Heart right ventricle (tissue), 16 donors: ENCODE measurements at regions not wholly inside any gene's neighbourhood (a gene's known extent, or its start where the extent isn't known, plus 50 kb on each side); places are given as distances from the start of the nearest gene placed in this dataset.

Experiments
- ATAC-seq, 8 donors: fragments of 200-7000 bp; cut with Tn5 transposase; one replicate each; pipeline ENCODE4 v1.9.1; 2020; ENCODE audit warnings: mild to moderate bottlenecking in 8 of 8, moderate library complexity in 8 of 8, moderate number of reproducible peaks in 1 of 8
- DNase-seq, 2 donors: peaks; one replicate each; pipeline ENCODE4 v3.0.0-alpha.2; 2020
- H3K27ac ChIP-seq, 10 donors: fragments of 200-600 bp; sonication (generic) in 2 of 10; one replicate each; pipeline versions ENCODE4 v1.5.0 to v1.8.0; 2020 to 2022; ENCODE audit warnings: mild to moderate bottlenecking in 3 of 10
- H3K27me3 ChIP-seq, 7 donors: fragments of 200-600 bp; one replicate each; pipeline ENCODE4 v1.8.0; 2021 to 2022; ENCODE audit warnings: mild to moderate bottlenecking in 2 of 7
- H3K36me3 ChIP-seq, 9 donors: fragments of 200-600 bp; sonication (generic) in 1 of 9; one replicate each; pipeline versions ENCODE4 v1.5.0 to v1.8.0; 2020 to 2022; ENCODE audit warnings: mild to moderate bottlenecking in 2 of 9
- H3K4me1 ChIP-seq, 9 donors: fragments of 200-600 bp; sonication (generic) in 1 of 9; one replicate each; pipeline versions ENCODE4 v1.5.0 to v1.8.0; 2020 to 2022; ENCODE audit warnings: mild to moderate bottlenecking in 4 of 9
- H3K4me3 ChIP-seq, 10 donors: fragments of 200-600 bp; sonication (generic) in 2 of 10; one replicate each; pipeline versions ENCODE4 v1.5.0 to v1.8.0; 2020 to 2022; ENCODE audit warnings: mild to moderate bottlenecking in 7 of 10, moderate library complexity in 2 of 10
- H3K9me3 ChIP-seq, 11 donors: fragments of 200-600 bp in 10 of 11; sonication (generic) in 2 of 11; one replicate each; pipeline versions ENCODE4 v1.5.0 to v1.8.0; 2013 to 2022; ENCODE audit warnings: mild to moderate bottlenecking in 2 of 11, control low read depth in 1 of 11, moderate library complexity in 1 of 11
- WGBS, 2 donors: extraction: QIAGEN DNeasy Blood & Tissue Kit; methylation state at CpG; one replicate each; pipeline ENCODE4 v1.1.7; 2013; ENCODE audit warnings: inconsistent platforms in 1 of 2; 5-methylcytosine and 5-hydroxymethylcytosine counted together
- intact Hi-C, 10 donors: fragments of 100-400 bp; cut with DNase I; formaldehyde crosslinking; loops; one replicate each; pipeline versions ENCODE4 v1.11.1 to v1.14.2; 2022
- TF ChIP-seq, protein P1 (sequence below), 9 donors: fragments of 200-600 bp; sonication (generic) in 2 of 9; IDR thresholded peaks; one replicate each; pipeline versions ENCODE4 v1.5.0 to v1.8.0; 2021 to 2022; ENCODE audit warnings: antibody characterized with exemption in 9 of 9, mild to moderate bottlenecking in 5 of 9, moderate library complexity in 1 of 9
- donor health status: Arrhythmogenic right ventricular cardiomyopathy.
- donor health status: ischemic (EF 13 %, LVEDD 7.1; RV severe dilation, severe dysfunction).
- donor health status: healthy with polysubstance abuse.
- donor health status: DM: no; HTN: yes; CAD: no.
- donor health status: DM: no; HTN: no; CAD: no.
- donor health status: ischemic (EF 25% LVEDD 6.9; RV normal size, moderate dysfunction).
- donor health status: ischemic (EF 25% LVEDD 5.7; RV mildly dilated, moderate dysfunction).
- donor health status: healthy.
- donor health status: DM: yes; HTN: yes; CAD: no.
- donor health status: Ischemic cardiomyopathy.
- donor health status: ischemic (EF 35%, LVEDD 5.7; RV mildly dilated, moderate dysfunction).
- donor health status: nonischemic (EF 11% LVEDD 7.7; RV severe dilation, severe dysfunction).
- donor health status: DM: yes; HTN: yes; CAD: no.
- donor health status: PGD.
- donor health status: ischemic (EF 29% LVEDD 5.4; RV normal size, mild dysfunction).
- donor health status: nonischemic (EF 23%, LVEDD 6.1; RV moderate dilation, normal function).

- H3K27me3 ChIP-seq: no peaks in the 10 kb centered on the region
- intact Hi-C loops: no loop called here
- WGBS, 2 donors: 91 to 94% methylated on average over 1 of the region's 1 CpG
- H3K36me3 ChIP-seq: no peaks in the 10 kb centered on the region
- DNase-seq: no peak
- no peak for ATAC-seq
- H3K9me3 ChIP-seq: no peaks in the 10 kb centered on the region
- no peak overlapping the region for H3K4me3 ChIP-seq
- TF ChIP-seq, protein P1, sequence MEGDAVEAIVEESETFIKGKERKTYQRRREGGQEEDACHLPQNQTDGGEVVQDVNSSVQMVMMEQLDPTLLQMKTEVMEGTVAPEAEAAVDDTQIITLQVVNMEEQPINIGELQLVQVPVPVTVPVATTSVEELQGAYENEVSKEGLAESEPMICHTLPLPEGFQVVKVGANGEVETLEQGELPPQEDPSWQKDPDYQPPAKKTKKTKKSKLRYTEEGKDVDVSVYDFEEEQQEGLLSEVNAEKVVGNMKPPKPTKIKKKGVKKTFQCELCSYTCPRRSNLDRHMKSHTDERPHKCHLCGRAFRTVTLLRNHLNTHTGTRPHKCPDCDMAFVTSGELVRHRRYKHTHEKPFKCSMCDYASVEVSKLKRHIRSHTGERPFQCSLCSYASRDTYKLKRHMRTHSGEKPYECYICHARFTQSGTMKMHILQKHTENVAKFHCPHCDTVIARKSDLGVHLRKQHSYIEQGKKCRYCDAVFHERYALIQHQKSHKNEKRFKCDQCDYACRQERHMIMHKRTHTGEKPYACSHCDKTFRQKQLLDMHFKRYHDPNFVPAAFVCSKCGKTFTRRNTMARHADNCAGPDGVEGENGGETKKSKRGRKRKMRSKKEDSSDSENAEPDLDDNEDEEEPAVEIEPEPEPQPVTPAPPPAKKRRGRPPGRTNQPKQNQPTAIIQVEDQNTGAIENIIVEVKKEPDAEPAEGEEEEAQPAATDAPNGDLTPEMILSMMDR (IDR thresholded peaks at IDR 0.05): no peak
- H3K4me1 ChIP-seq: no peaks in the 10 kb centered on the region
- H3K27ac ChIP-seq: no peak overlapping the region
Measured at GRCh38 chr4:20127626-20128025, 124.1 kb upstream of the SLIT2 start.

DNA sequence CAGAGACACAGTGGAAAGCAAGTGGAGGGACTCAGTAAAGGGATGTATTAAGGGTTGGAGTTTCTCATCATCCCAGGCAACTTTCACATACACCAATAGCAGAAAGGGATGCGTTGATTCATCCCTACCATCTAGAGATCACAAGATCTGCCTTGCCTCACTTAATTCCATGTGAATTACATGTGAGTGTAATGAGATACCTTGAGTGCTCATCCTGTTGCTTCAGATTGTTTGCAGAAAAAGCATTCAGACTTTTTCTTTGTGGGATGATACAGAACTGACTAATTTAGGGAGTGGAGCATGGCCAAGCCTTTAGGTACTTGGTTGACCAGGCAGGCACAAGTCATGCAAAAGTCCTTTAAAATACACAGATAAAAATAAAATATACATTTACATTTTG, 124.8 kb upstream of the SLIT2 start:
- Histone ChIP-seq H3K4me3 (no peak overlapping the region), H3K4me1 (no peaks in the 10 kb centered on the region), H3K9me3 (no peaks in the 10 kb centered on the region), H3K27me3 (no peaks in the 10 kb centered on the region), H3K36me3 (no peaks in the 10 kb centered on the region), H3K27ac (no peak overlapping the region)
- ATAC-seq: no peak
- 94 to 100% methylated on average over 1 of the region's 1 CpG for WGBS, 2 donors
- TF ChIP-seq, protein P1 (IDR thresholded peaks at IDR 0.05): no peak
- no peak for DNase-seq
- intact Hi-C loops: no loop called here

DNA sequence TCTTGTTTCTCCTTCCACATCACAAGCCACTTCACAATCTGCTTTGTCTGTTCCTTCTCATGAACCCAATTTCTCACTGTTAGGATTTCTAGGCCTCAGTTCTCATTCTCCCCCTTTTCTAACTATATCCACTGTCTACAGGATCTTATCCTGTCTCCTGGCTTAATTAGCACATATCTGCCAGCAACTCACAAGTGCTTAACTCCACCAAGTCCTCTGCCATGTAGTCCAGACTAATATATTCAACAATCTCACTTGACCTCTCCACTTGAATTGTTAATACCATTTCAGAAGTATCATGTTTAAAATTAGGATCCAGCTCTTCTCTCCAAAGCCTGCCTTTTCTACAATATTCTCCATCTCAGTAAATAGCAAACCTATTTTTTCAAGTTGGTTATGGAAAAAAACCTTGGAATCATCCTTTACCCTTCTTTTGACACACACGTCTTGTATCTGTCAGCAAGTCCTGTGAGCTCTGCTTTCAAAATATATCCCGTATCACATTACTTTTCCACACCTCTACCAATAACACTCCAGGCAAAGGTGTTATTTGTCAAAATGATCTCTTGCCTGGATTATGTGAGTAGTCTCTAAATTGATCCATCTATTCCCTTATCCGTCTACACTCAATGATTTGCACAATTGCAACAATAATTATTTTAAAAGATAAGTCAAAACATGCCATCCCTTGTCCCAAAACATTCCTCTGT, 127.2 kb upstream of the SLIT2 start:
- Histone ChIP-seq H3K36me3 (no peaks in the 10 kb centered on the region), H3K27ac (no peak overlapping the region), H3K27me3 (peaks cover 0 to 5% (median 0%) of the 10 kb centered on the region in 7 donors), H3K4me1 (no peaks in the 10 kb centered on the region), H3K4me3 (no peak overlapping the region), H3K9me3 (no peaks in the 10 kb centered on the region)
- ATAC-seq: no peak
- intact Hi-C loops: no loop called here
- DNase-seq: no peak
- TF ChIP-seq, protein P1 (IDR thresholded peaks at IDR 0.05): no peak
- 60 to 65% methylated on average over 3 of the region's 3 CpGs for WGBS, 2 donors

GRCh38 chr4:20122198-20122988, 129.3 kb upstream of the SLIT2 start:
- H3K9me3 ChIP-seq: no peaks in the 10 kb centered on the region
- no peak for DNase-seq
- TF ChIP-seq, protein P1 (IDR thresholded peaks at IDR 0.05): no peak
- no peak overlapping the region for H3K27ac ChIP-seq
- H3K27me3 ChIP-seq: peaks cover 0 to 5% (median 0%) of the 10 kb centered on the region in 7 donors
- no peaks in the 10 kb centered on the region for H3K36me3 ChIP-seq
- no peaks in the 10 kb centered on the region for H3K4me1 ChIP-seq
- intact Hi-C loops: no loop called here
- no peak for ATAC-seq
- 48 to 62% methylated on average over 4 of the region's 4 CpGs for WGBS, 2 donors
- H3K4me3 ChIP-seq: no peak overlapping the region
